ENCODE measurements at regions not wholly inside any gene's neighbourhood (a gene's known extent, or its start where the extent isn't known, plus 50 kb on each side); places are given as distances from the start of the nearest gene placed in this dataset.

DNA sequence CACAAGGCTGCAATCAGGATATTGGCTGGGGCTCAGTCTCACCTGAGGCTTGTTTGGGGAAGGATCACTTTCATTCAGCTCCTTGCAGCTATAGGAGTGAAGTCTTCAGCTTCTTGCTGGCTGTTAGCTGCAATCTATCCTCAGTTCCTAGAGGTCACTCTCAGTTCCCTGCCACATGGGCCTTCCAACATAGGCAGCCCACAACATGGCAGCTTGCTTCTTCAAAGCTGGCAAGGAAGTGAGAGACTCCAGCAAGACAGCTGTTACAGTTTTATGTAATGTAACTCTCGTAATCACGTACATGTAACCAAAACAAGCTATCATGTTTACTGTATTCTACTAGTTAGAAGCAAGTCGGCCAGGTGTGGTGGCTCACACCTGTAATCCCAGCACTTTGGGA, 226.9 kb downstream of the CDC5L start:
- no peak for DNase-seq

DNA sequence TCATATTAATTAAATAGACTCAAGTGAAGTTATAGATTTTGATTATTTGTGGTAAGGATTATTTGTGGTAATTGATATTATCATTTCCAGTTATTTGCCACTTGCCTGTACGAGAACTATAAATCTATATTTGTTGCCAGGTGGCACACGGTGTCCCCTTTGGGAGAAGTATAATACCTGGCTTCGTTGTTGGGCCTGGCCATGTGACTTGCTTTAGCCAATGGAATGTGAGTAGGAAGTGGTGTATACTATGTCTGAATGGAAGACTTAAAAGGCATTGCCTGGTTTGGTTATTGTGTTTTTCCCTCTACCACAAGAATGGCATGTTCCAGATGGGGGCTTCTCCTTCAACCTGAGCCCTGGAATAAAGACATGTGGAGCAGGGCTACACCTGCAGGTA, 228.1 kb downstream of the CDC5L start:
- DNase-seq: no peak

DNA sequence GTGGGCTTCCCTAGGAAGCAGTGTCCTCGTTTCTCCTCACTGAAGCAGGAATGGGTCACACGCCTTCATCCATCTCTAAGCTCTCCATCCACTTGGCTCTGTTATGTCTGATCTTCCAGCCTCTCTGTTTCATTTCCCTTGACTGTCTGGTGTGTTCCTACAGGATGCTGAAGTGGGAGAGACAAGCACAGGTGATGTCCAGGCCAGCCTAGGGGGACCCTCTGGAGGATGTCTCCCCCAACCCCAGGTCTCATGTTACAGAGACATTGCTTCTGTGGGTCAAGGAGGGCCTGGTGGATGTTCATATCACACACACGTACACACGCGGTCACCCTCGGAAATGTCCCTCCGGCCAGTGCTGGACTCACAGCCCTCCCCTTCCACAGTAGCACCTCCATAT, 229.9 kb downstream of the CDC5L start:
- DNase-seq: no peak

DNA sequence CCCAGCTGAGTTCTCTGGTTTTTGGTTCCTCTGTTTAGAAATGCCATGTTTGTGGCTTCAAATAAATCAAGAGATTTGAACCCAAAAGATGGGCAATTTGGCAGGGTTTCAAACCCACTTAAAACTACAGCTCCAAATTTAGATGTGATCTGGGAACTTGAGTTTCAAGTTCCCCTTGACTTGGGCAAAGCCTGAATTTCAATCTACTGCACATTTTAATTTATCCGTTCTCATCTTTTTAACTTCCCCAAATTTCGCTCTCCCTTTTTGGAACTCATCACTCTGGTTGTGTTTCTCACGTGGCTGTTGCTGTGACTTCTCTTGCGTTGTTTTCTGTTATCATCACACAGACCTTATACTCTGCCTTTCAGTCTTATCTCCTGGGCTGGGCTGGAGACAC, 230.9 kb downstream of the CDC5L start:
- no peak for DNase-seq

DNA sequence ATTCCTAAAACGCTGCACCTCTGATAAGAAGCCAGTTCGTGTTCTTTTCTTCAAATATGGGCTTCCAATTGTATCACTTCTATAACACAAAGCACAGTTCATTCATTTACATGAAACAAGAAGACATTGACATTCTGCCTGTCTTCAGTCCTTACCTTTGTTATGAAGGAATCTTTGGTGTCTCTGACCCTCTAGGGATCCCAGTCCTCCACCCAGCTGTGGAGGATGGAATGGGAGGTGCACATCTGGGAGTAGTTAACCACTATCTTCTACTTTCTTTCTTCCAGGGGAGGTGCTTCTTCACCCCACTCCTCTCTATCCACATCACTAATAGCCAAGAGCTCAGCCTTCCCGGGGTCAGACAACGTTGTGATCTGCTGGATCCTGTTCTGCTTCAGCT, 233.4 kb downstream of the CDC5L start:
- no peak for DNase-seq

DNA sequence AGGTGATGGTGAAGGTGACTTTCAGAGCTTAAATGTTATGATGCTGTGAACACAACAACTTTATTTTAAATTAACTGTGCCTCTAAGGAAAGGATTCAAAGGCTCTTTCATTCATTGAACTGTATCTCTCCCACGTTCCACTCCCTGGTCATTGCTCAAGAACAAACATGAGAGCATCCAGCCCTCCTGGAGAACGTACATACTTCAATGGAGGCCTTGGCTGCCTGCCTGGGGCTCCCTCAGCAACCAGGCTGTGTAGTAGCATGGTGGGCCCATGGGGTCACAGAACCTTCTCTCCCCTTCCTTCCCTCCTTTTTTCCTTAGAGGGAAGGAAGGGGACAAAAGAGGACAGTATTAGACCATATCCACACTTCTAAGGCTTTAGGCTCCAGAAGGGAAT, 234.3 kb downstream of the CDC5L start:
- no peak for DNase-seq

DNA sequence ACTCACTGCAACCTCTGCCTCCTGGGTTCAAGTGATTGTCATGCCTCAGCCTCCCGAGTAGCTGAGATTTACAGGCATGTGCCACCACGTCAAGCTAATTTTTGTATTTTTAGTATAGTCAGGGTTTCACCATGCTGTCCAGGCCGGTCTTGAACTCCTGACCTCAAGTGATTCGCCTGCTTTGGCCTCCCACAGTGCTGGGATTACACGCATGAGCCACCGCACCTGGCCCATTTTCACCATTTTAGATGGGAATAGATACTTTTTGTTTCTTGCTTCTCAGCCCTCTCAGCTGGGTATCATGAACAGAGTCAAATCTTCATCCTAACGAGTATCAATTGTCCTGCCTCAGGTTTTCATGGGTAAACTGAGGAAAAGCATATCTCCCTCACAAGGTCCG, 235.0 kb downstream of the CDC5L start:
- DNase-seq: no peak

DNA sequence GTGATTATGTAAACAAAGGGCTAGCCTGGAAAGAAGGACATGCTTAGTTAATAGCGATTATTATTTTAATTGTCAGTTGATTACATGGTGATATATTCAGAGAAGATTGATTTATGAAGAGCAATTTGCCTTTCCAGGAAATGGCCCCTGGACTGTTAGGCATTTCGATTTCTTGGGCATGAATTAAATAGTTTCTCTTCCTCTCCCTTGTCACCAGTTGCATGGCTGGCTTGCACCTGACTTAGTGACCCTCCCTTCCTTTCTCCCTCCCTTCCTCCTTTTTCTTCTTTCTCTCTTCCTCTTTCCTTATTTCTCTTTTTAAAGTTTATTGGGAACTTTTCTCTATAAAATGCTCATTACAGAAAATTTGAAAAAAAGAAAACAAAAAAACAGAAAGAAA, 235.4 kb downstream of the CDC5L start:
- no peak for DNase-seq

DNA sequence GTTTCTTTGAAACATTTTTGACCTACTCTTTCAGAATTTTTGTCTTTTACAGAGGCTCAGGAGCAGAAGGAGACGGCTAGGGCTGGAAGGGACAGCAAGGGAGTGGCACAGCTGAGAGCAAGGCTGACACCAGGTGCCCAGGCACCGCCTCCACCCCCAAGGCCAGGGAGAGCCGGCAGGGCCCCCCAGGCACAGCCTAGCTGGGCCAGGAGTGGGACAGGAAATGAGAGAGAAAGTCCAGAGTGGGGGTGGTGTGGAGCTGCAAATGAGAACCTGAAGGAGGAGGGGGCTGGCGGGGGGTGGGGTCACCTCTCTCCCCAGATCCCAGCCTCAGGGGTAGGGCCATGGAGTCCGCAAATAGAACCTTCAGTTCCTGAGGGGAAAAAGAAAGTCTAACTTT, 236.7 kb downstream of the CDC5L start:
- no peak for DNase-seq

DNA sequence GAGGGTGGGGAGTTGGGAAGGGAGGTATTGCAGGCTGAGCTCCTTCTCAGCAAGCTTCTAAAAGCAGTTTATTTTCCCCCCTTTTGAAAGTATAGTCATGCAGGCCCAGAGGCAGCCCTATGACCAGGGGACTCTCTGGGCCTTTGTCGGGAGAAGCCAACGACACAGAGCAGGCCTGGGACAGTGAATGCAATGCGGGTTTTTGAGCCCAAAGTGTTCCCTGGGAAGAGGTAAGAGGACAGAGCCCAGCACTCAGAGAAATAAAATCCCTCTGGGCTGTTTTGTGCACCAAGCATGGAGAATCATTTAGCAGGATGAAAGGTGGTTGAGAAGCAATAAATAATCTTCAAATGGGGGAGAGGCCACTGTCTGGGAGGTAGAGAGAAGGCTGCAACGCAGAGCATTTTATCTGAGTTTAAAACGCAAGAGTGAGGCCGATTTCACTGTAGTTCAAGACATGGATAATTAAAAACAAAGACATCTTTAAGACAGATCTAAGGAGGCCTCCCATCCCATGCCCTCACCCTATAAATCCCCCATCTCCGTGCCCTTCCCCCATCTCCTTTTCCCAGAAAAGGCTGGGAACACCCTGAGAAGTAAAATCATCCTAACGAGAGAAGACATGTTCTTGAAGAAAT, 237.5 kb downstream of the CDC5L start:
- DNase-seq: no peak

DNA sequence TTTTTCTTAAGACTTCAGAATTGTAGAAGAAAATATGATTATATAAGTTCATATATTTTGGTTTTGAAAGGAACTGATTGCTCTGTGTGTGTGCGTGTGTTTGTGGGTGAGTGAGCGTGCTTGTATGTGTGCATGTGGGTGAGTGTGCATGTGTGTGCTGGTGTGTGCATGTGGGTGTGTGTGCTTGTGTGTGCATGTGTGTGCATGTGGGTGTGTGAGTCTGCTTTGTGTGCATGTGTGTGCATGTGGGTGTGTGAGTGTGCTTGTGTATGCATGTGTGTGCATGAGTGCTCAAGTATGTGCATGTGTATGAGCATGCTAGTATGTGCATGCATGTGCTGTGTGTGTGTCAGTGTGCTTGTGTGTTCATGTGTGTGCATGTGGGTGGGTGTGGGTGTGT, 238.5 kb downstream of the CDC5L start:
- no peak for DNase-seq

DNA sequence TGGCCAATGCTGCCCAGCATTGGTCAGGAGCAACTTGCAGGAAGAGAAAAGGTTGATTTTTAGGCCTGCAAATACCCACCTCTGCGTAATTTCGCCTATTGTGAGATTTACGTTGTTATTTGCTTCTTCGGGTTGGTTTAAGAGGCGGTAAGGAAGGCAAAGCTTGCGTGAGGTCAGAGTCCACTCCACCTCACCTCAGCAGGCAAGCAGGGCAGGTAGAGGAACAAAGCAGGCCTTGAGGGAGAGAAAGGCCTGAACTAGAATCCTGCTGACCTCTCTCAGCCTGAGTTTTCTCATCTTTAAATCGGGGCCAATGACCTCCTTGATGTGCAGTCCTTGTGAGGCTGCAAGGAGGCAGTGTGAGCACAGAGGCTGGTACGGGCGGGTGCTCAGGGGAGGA, 239.1 kb downstream of the CDC5L start:
- DNase-seq: no peak

DNA sequence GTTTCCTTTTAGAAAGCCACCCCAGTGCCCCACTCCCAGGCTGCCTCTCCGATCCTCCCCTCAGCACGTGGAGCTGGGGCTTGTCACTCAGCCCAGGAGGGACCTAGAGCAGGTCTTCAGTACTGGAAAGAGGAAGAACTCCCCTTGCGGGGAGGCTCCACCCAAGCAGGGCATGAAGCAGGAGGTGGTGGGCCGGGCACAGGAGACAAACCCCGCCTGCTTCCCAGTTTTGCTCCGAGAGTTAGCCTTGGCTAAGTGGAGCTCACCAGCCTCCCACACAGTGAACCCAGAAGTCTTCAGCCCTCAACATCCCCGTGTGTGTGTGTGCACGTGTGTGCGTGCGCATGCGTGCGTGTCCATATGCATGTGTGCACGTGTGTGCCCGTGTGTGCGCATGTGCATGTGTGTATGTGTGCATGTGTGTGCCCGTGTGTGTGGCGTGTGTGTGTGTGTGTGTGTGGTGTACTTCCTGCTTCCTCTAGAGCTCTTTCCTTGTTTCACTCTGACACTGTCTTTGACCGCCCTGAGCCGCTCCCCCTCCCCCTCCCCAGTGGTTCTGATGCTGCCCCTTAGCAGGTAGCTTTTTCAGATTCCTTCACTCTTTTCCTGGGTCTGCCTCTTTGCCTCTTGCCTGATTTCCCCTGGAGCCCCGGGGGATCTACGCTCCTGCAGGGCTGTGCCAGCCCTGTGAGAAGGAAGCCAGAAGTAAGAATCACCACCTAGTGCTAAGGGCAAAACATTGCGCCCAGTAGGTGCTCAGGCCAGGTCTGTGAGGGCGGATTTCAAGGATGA, 239.8 kb downstream of the CDC5L start:
- DNase-seq: no peak

DNA sequence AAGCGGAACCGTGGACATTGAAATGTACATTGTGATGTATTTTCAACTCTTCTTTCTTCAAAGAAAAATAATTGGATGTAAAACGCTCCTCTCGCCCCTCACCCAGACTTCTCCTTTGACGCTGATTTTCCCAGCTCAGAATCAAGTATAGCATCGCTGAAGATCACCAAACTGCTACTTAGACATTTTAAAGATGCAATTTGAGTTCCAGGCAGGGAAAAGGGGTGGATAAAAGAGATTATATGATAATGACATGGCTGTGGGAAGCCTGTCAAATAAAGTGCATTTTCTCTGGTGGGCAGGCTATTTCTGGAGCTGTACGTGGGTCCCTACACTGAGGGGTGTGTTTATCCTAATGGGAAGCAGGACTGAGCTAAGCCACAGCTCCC, 240.4 kb downstream of the CDC5L start:
- DNase-seq: no peak

DNA sequence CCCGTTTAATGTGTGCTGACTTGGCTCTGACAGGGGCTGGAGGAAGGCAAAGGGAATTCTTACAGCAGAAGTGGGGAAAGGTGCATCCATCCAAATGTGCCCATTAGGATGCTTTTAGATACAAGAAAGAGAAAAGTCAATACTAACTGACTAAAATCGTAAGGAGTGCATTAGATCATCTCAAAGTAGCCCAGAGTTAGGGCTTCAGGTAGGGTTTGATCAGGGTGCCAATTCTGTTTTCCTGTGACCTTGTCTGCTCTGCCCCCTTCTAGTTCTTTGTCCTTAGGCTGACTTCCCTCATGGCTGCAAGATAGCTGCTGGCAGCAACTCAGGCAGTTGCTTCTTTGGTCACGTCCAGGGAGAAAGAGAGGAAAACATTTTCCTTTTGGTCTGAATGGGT, 240.8 kb downstream of the CDC5L start:
- no peak for DNase-seq

DNA sequence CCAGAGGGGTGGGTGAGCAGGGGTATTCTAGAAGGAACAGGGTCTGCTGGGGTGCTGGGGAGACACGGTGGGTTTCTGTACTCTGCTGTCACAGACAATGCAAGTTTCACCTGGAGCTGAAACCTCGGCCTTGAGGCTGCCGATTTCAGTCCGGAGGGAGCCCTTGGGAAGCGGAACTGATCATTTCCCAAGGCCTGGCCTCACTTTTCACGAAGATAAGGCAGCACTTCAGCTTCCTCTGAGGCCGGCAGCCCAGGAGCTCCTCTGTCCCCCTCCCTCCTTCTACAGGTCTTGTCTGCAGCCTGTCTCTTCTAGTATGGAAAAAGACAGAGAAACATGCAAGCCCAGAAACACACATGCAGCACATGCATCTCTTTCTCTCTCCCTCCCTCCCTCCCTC, 242.1 kb downstream of the CDC5L start:
- no peak for DNase-seq

DNA sequence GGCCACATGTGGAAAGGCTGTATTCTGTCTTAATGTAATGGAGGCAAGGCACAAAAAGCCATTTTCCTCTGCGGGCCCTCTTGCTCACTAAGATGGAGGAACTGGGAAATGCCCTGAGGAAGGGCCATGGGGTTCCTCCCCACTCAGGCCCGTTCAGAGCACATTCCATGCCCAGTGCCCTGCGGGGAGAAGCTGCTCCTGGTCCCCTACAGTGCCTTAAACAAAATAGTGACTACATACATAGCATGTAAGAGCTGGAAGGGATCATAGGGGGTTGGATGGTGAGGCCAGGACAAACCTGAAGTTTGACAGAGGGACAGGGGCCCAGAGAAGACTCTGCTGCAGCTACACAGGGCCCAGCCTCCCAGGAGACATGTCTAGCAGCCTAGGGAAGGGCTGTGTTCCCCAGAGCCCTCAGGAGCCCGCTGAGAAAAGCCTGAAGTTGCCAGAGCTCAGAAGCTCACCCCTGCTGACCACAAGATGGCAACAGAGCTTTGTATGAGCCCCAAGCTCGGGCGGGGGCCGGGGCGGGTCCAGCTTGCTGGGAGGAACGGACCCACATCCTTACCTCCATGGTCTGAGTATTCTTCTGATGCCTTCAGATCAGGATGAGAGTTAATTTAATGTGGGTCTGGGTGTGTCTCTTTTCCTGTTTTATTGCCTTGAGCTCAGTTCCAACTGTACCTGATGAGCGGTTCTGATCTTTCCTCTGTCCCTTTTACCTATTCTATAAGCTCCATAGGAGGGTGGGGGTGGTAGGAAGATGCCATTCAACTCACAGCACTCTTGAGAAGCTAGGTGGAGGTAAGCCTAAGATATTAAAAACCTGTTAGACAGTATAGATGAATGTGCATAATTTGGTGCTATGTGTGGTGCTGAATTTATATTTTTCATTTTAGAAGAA, 242.9 kb downstream of the CDC5L start:
- no peak for DNase-seq

DNA sequence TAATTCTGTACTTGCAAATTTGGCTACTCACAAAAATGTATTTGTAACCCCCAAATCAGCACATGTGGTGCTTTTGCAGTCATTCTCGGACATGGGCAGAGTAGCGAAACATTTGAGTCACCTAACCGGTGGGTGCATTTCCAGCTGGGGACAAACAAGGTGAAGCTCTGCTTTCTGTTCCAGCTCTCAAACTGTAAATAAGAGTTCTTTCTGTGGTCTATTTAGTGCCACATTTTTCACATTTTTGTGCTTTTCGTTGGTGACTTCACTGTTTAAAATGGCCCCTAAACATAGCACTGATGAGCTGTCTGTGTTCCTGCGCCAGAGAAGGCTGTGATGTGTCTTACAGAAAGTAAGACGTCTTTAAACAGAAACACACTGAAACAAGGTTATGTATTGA, 244.5 kb downstream of the CDC5L start:
- no peak for DNase-seq

DNA sequence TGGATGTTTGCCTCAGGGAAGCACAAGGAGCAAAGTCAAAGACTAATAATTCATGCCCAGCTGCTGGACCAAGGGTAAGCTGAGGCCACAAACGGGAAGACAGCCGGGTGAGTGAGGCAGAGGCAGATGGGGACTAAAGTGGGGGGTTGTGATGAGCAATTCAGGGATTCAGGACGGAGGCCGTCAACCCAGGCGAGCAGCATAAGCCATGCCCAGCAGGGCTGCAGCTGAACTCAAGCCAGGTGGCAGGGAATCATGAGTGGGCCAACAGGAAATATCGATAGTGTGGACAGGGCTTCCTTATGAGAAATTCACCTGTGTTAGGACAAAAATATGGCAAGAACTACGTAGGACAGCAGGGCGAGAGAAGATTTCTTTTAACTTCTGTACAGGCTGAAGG, 246.8 kb downstream of the CDC5L start:
- no peak for DNase-seq

DNA sequence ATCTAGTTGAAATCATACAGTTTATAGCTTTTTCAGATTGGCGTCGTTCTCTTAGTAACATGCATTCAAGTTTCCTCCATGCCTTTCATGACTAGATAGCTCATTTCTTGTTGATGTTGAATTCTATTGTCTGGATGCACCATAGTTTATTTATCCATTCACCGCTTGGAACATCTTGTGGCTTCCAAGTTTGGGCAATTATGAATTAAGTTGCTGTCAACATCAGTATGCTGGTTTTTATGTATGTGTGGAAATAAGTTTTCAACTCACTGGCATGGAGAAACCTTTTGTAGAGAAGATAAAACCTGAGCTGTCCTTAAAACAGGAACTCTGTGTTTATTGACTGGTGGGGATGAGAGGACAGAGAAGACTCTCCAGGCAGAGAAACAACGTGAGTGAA, 248.0 kb downstream of the CDC5L start:
- no peak for DNase-seq

DNA sequence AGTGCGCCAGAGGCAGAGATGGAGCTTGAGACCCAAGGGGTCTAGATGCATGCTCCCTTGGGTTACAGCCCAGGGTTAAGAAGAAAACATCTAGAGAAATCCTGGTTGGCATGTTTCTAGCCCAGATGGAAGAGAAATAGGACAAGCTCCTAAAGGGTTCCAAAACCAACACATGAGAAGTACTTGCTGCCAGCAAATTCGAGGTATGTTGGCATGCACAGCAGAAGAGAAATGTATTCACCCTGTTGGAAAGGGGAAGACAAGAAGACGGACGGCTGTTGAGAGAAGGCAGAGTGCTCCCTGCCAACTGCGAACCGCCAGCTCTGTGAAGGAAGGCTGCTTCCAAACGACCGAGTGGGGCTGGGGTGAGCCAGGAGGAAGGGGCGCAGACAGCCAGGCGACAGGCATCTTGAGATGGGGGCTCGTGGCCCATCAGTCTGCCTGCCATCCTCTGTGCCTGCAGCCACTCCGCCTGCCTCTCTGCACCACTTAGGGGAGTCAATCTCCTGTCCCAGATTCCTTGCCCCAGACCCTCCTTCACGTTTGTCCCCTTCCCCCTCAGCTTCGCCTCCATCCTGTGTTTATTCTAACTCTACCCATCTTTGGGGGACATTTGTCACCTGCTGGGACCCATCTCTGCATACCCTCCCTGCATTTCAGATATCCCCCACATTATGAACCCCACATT, 249.2 kb downstream of the CDC5L start:
- no peak for DNase-seq

DNA sequence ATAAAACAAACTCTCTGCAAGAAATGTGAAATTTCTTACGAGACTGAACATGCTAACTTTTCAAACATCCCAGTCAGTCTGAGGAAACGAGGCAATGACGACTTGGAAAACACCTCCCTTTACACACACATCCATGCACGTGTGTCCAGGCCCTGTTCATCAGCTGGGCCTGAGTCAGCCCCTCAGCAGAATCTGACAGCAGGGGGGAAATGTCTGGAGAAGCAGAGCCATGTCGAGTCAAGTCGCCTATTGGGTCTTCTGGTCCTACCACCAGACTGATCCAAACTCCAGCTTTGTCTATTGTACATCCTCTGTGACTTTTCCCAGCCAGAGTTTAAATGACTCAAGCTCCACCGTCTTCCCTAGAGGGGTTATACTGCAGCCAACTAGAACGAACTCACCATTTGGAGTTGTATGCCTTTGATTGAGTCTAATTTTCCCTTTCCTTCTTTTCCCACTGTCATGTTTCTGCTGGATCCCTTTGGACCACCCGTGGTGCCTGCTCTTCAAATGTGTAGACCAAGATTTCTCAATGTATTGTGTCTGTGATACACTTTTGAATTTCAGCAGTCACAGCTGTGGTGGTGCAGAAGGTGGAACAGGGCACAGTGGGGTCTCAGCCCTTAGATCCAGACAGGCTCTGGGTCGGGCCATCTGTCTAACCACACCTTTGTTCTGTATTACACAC, 254.0 kb downstream of the CDC5L start:
- DNase-seq: no peak

DNA sequence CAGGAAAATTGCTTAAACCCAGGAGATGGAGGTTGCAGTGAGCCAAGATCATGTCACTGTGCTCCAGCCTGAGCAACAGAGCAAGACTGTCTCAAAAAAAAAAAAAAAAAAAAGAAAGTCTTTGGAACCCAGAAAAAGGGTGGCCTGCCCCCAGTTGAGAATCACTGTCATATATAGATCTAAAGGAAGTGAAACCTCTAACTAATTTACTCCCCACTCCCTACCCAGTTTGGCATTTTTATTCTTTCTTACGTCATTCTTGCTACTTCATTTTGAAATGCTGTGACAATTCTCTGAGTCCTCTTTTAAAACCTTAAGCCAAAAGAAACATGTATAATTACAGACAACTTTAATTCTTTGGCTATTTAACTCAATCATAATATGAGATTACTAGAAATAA, 254.8 kb downstream of the CDC5L start:
- no peak for DNase-seq
